Adrenal gland (tissue), 9 donors: ENCODE measurements at regions not wholly inside any gene's neighbourhood (a gene's known extent, or its start where the extent isn't known, plus 50 kb on each side); places are given as distances from the start of the nearest gene placed in this dataset.

Experiments used
- DNase-seq, 7 donors: peaks; one replicate each; pipeline ENCODE4 v3.0.0-alpha.2; 2019 to 2020
- H3K27ac ChIP-seq, 5 donors: fragments of 200-600 bp; sonication (generic) in 4 of 5; 1 replicate in 3 of 5; 2 replicates in 2 of 5; pipeline versions ENCODE4 v1.5.1 to v1.8.0; 2016 to 2020; ENCODE audit warnings: mild to moderate bottlenecking in 1 of 5
- H3K27me3 ChIP-seq: fragments of 200-600 bp; 2 replicates; pipeline ENCODE4 v1.8.0; 2021
- H3K36me3 ChIP-seq, 2 donors: fragments of 200-600 bp; replicated peaks in 1 of 2; 1 replicate in 1 of 2; 2 replicates in 1 of 2; pipeline versions ENCODE4 v1.5.1 to v1.8.0; 2018 to 2022
- H3K4me1 ChIP-seq, 2 donors: fragments of 200-600 bp; replicated peaks in 1 of 2; 1 replicate in 1 of 2; 2 replicates in 1 of 2; pipeline versions ENCODE4 v1.5.1 to v1.8.0; 2018 to 2021
- H3K4me3 ChIP-seq, 4 donors: fragments of 200-600 bp; sonication (generic) in 3 of 4; one replicate each; pipeline ENCODE4 v1.5.1; 2016 to 2018
- H3K9me3 ChIP-seq, 3 donors: fragments of 200-600 bp; sonication (generic) in 1 of 3; replicated peaks in 1 of 3; 1 replicate in 2 of 3; 2 replicates in 1 of 3; pipeline versions ENCODE4 v1.5.1 to v1.8.0; 2016 to 2021
- CTCF ChIP-seq, 6 experiments: fragments of 450-650 bp in 4 of 6; fragments of 200-600 bp in 2 of 6; sonication (generic) in 1 of 6; IDR thresholded peaks; 1 replicate in 5 of 6; 2 replicates in 1 of 6; pipeline versions ENCODE4 v1.5.1 to v1.8.0; 2016 to 2021; ENCODE audit warnings: antibody characterized with exemption in 6 of 6, mild to moderate bottlenecking in 2 of 6, moderate library complexity in 1 of 6
- POLR2A ChIP-seq, 2 donors: fragments of 450-650 bp; IDR thresholded peaks; one replicate each; pipeline ENCODE4 v1.6.1; 2017; ENCODE audit warnings: antibody characterized with exemption in 2 of 2, mild to moderate bottlenecking in 2 of 2, moderate library complexity in 1 of 2
- WGBS, 4 donors: extraction: QIAGEN DNeasy Blood & Tissue Kit in 2 of 4; methylation state at CpG; one replicate each; pipeline versions ENCODE4 v1.1.5 to v1.1.7; 2013 to 2017; 5-methylcytosine and 5-hydroxymethylcytosine counted together
- intact Hi-C, 2 donors: fragments of 100-400 bp; cut with DNase I; formaldehyde crosslinking; loops; one replicate each; pipeline versions ENCODE4 v1.14.1 to v1.15.0; 2022 to 2023
- donor health status: healthy with polysubstance abuse.
- donor health status: Bipolar disorder and iron deficiency.
- donor health status: DM: yes; HTN: yes; CAD: no.
- donor health status: DM: no; HTN: no; CAD: no.
- donor health status: DM: no; HTN: no; CAD: no.

- intact Hi-C loops = no loop called here
- WGBS, 4 donors = 70 to 76% (median 74%) methylated on average over 3 of the region's 3 CpGs
- no peaks in the 10 kb centered on the region for H3K9me3 ChIP-seq
- H3K4me1 ChIP-seq = no peaks in the 10 kb centered on the region
- TF ChIP-seq CTCF (IDR thresholded peaks at IDR 0.05) (no peak), POLR2A (IDR thresholded peaks at IDR 0.05) (no peak)
- no peak for DNase-seq
- no peaks in the 10 kb centered on the region for H3K27me3 ChIP-seq
- H3K36me3 ChIP-seq = no peaks in the 10 kb centered on the region
- no peak overlapping the region for H3K27ac ChIP-seq
- no peak overlapping the region for H3K4me3 ChIP-seq
Observed at GRCh38 chr5:84791730-84792129, 407.1 kb upstream of the EDIL3 start.

GRCh38 chr5:84791138-84791537 is 406.5 kb upstream of the EDIL3 start:
- Histone ChIP-seq H3K4me3 (no peak overlapping the region), H3K36me3 (no peaks in the 10 kb centered on the region), H3K4me1 (no peaks in the 10 kb centered on the region), H3K9me3 (no peaks in the 10 kb centered on the region), H3K27ac (no peak overlapping the region), H3K27me3 (no peaks in the 10 kb centered on the region)
- TF ChIP-seq POLR2A (IDR thresholded peaks at IDR 0.05) = no peak
- TF ChIP-seq CTCF (IDR thresholded peaks at IDR 0.05) = no peak
- no peak for DNase-seq
- intact Hi-C loops = no loop called here

GRCh38 chr5:84790406-84790805 is 405.7 kb upstream of the EDIL3 start:
- H3K27me3 ChIP-seq = no peaks in the 10 kb centered on the region
- DNase-seq = no peak
- no peaks in the 10 kb centered on the region for H3K9me3 ChIP-seq
- no peak for TF ChIP-seq POLR2A (IDR thresholded peaks at IDR 0.05)
- no peak for TF ChIP-seq CTCF (IDR thresholded peaks at IDR 0.05)
- intact Hi-C loops = no loop called here
- no peak overlapping the region for H3K4me3 ChIP-seq
- no peak overlapping the region for H3K27ac ChIP-seq
- H3K36me3 ChIP-seq = no peaks in the 10 kb centered on the region
- no peaks in the 10 kb centered on the region for H3K4me1 ChIP-seq
- 84 to 100% (median 89%) methylated on average over 1 of the region's 1 CpG for WGBS, 4 donors

GRCh38 chr5:84783003-84783402 is 398.3 kb upstream of the EDIL3 start:
- Histone ChIP-seq H3K4me3 (no peak overlapping the region), H3K4me1 (no peaks in the 10 kb centered on the region)
- WGBS, 4 donors = 89 to 95% (median 94%) methylated on average over 3 of the region's 3 CpGs

More at GRCh38 chr5:84783003-84783402, 398.3 kb upstream of the EDIL3 start:
- no peak overlapping the region for H3K27ac ChIP-seq
- TF ChIP-seq POLR2A (IDR thresholded peaks at IDR 0.05) (no peak), CTCF (IDR thresholded peaks at IDR 0.05) (no peak)
- no peaks in the 10 kb centered on the region for H3K9me3 ChIP-seq
- no peak for DNase-seq
- no peaks in the 10 kb centered on the region for H3K36me3 ChIP-seq
- no peaks in the 10 kb centered on the region for H3K27me3 ChIP-seq
- intact Hi-C loops = no loop called here
